GM12872 (cell line): ENCODE measurements at regions not wholly inside any gene's neighbourhood (a gene's known extent, or its start where the extent isn't known, plus 50 kb on each side); places are given as distances from the start of the nearest gene placed in this dataset.

Experiments used
- CTCF ChIP-seq: IDR thresholded peaks from 3 replicates; pipeline ENCODE4 v1.5.1; 2011; ENCODE audit warnings: low read depth, mild to moderate bottlenecking, low read length, moderate library complexity; ENCODE audit not compliant: insufficient read depth

GRCh38 chr11:71101046-71101445 is 151.3 kb downstream of the SHANK2 start:
- no peak for TF ChIP-seq CTCF

DNA sequence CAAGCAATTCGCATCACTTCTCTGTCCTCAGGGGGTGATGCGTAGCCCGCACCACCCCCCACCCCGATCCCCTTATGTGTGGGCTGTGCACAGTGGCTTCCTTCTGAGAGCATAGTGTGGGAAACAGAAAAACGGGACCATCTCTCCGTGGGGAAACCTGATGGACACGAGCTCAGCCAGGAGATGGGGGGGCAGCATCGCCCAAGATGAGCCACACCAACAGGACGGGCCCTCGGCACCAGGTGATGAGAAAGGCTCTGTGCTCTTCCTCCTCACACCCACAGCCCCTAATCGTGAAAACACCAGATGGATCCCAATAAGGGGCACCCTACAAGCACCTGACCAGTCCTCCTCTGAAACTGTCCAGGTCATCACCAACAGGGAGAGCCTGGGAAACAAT is 153.6 kb downstream of the SHANK2 start:
- no peak for TF ChIP-seq CTCF

GRCh38 chr11:71097506-71098240 is 154.7 kb downstream of the SHANK2 start:
- no peak for TF ChIP-seq CTCF

GRCh38 chr11:71096751-71097388 is 155.5 kb downstream of the SHANK2 start:
- TF ChIP-seq CTCF: no peak

- TF ChIP-seq CTCF: no peak
Observed at GRCh38 chr11:71095294-71095850, 157.0 kb downstream of the SHANK2 start.

DNA sequence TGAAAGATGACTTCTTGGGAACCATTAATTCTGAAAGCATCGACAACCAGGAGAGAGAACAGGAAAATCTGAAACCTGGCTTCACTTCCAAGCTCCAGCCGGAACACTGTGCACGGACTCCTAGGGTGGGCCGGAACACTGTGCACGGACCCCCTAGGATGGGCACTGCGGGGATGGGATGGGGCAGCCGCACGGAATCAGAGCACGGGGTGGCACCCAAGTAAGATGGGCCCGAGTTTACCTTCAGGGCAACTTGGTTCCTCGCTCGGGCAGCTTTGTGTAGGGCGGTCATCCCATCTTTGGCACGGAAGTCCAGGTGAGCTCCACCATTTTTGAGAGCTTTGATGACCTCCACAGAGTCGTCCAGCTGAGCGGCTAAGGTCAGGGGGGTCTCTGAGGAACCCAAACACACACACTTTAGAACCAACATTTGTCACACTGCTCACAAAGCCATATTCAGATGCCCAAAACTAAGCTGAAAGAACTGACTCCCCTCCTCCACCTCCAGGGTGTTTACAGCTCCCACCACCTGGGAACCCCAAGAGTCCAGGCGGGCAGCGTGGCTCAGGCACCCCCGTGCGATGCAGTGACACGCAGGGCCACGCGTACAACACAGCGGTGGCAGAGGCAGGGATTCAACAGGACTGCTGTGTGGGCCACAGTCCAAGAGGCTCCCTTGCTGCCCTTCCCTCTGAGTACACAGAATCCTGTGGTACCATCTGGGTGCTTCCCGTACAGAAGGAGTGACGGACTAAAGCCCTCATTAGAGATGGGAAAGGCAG is 157.9 kb downstream of the SHANK2 start:
- TF ChIP-seq CTCF: no peak

- no peak for TF ChIP-seq CTCF
Observed at GRCh38 chr11:71093783-71094182, 158.6 kb downstream of the SHANK2 start.
